HL-60/S4 treated with retinoic acid at 250 ng/mL for 4 days and 3 days (cell line): ENCODE measurements at regions not wholly inside any gene's neighbourhood (a gene's known extent, or its start where the extent isn't known, plus 50 kb on each side); places are given as distances from the start of the nearest gene placed in this dataset.
"Not testable (repeated sequence)": the region's sequence is repeated elsewhere in the genome, so short reads cannot be mapped to it uniquely, and the experiment has no call there.

Source experiments
- in situ Hi-C: fragments of 300-500 bp; cut with MboI; formaldehyde crosslinking; loops from 2 replicates; pipeline ENCODE4 v1.7.0; 2022; ENCODE audit warnings: low sequenced_read_pairs

GRCh38 chr6:8889514-8889913 lies 454.2 kb upstream of the SLC35B3 start:
- in situ Hi-C loops, result no loop called here

- in situ Hi-C loops, result no loop called here
Observed at GRCh38 chr6:8888468-8888867, 453.1 kb upstream of the SLC35B3 start.

GRCh38 chr6:8881663-8882062 lies 446.3 kb upstream of the SLC35B3 start:
- in situ Hi-C loops, result no loop called here

GRCh38 chr6:8879334-8879733 lies 444.0 kb upstream of the SLC35B3 start:
- in situ Hi-C loops, result no loop called here

- in situ Hi-C loops, result no loop called here
Observed at GRCh38 chr6:8875986-8876385, 440.6 kb upstream of the SLC35B3 start.

DNA sequence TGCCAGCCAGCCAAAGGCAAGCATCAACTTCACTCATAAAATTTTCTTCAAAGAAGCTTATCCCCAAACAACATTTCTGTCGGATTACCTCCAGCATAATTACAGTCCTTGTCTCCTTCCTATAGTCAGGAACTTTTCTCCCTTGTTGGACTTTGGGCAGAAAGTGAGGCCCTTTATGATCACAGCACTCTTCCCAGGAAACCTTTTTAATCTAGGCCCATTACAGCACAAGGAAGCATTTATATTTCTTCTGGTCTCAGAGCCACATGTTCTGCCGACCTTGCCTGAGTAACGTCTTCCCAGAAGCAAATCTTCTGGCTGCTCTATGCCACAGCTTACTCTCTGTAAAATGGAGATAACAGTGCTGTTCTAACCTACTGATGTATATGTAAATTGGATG lies 437.2 kb upstream of the SLC35B3 start:
- in situ Hi-C loops, result no loop called here

- in situ Hi-C loops, result no loop called here
Observed at GRCh38 chr6:8865451-8865850, 430.1 kb upstream of the SLC35B3 start.

DNA sequence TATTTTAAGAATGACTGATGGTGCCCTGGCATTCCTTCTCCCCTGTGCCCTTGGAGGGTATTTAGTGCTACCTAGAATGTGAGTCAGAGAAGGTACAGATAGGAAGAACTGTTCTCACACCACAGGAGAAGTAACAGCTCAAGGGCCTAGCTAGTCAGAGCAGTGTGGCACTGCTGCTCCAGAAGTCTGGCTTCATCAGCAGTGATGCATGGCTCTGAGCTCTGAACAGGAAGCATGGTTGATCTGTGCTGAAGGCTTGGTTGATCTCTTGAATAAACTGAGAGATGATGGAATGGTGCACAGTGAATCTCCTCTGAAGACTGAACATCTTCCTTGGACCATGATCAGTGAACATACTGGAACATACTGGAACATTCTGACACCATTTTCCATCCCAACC lies 425.3 kb upstream of the SLC35B3 start:
- in situ Hi-C loops, result no loop called here

- in situ Hi-C loops, result no loop called here
Observed at GRCh38 chr6:8859501-8859900, 424.2 kb upstream of the SLC35B3 start.

DNA sequence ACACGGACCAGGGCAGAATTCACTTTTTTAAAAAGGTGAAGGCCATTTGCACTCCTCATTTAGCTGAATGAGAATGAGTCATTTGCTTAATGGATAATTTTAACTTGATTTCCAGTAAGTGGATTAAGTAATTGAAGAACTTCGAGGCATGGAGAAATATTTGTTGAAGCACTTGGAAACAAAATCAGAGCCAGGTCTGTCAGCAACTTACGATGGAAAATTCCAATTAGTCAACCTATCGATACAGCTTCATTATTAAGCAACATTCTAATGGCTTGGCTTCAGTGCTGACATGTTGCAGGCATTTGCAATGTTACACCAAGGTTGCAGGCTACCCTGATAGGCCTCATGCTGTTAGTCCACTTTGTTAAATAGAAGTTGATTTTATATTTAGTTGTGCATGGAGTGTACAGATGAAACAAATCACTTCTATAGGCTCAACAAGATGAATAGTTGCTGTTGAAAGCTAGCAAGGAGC lies 423.5 kb upstream of the SLC35B3 start:
- in situ Hi-C loops, result no loop called here

DNA sequence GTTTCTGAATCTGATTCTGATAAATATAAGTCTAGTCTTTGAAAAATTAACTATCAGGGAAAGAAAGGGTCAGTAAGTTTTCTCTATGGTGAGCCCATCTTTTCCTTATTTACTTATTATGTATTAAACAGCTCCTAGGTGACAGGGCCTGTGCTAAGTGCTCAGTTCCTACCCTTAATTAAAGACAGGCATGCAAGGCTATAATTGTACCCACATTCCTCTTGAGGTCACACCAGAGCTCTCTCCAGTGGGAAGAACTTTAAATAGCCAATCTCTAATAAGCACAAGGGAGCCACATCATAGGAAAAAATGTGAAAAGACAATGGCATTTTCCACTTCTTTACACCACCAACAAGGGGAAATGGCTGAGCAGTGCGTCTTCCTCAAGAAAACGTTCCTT lies 421.8 kb upstream of the SLC35B3 start:
- in situ Hi-C loops, result no loop called here

DNA sequence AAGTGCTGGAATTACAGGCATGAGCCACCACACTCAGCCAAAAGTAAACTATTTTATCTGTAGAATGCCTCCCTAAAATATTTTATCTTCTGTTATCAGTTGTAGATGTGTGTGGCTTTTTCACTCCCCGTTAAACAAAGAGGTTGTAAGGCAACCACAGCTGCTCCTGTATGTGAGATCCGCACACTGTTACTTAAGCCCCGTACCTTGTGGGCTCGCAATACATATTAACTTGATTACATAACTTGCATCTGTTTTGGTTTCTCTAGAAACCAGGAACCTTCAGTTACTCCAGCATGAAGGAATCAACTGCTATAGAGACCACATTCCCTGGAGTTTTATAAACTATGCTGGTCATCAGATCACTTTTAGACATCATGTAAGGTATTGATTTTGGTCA lies 420.1 kb upstream of the SLC35B3 start:
- in situ Hi-C loops, result no loop called here

GRCh38 chr6:8852332-8852731 lies 417.0 kb upstream of the SLC35B3 start:
- in situ Hi-C loops, result no loop called here

- in situ Hi-C loops, result not testable (repeated sequence)
Observed at GRCh38 chr6:8846680-8847079, 411.3 kb upstream of the SLC35B3 start.

- in situ Hi-C loops, result no loop called here
Observed at GRCh38 chr6:8845690-8846089, 410.3 kb upstream of the SLC35B3 start.

DNA sequence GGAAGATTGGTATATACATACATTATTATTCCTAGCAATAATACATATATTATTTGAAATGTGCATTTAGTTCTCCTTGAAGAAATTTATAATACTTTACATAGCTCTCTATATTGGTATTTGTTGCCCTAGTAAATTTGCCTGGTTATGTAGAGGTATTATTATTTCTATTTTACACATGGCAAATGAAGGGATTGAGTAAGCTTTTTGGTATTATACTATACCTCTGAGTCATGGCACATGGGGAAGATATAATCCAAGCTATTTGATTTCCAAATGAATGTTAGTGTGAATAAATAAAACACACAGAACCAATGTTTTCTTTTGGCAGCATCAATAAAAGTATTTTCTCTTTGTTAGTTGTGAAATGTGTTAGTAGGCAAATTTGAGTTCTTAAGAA lies 409.6 kb upstream of the SLC35B3 start:
- in situ Hi-C loops, result no loop called here

DNA sequence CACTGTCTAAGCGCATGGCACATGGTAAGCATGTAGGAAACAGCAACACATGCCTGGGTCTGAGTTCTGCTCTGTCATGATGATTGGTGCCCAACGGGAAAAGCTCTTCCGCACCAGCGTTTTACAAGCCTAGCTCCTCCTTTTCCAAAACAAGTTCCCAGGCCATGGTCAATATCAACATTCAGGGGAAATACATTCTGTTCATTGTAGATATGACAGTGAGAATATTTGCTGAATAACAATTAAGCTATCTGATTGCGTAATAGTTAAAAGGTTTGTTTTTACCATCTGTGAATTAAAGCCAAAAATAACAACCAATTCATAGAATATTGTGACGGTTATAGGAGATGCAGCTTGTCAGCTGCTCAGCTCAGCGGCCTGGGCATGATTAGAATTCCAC lies 404.3 kb upstream of the SLC35B3 start:
- in situ Hi-C loops, result no loop called here

DNA sequence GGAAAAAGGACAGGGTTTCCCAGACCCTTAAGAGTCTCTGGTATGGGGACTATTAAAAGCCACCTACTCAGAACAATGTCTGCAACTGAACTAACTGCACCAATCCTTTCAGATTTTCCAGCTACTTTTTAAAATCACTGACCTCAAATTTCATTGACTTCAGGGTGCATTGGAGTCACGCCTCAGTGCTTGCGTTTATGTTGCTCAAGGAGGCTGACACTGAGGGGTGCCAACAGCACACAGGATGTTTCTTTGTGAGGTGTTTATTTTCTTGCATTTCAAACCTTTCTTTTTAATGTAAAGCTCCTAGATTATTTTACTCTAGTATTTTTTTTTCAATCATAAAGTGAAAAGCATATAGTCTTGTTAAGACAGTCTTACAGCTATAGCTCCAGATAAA lies 402.0 kb upstream of the SLC35B3 start:
- in situ Hi-C loops, result no loop called here

- in situ Hi-C loops, result not testable (repeated sequence)
Observed at GRCh38 chr6:8832695-8833094, 397.4 kb upstream of the SLC35B3 start.

DNA sequence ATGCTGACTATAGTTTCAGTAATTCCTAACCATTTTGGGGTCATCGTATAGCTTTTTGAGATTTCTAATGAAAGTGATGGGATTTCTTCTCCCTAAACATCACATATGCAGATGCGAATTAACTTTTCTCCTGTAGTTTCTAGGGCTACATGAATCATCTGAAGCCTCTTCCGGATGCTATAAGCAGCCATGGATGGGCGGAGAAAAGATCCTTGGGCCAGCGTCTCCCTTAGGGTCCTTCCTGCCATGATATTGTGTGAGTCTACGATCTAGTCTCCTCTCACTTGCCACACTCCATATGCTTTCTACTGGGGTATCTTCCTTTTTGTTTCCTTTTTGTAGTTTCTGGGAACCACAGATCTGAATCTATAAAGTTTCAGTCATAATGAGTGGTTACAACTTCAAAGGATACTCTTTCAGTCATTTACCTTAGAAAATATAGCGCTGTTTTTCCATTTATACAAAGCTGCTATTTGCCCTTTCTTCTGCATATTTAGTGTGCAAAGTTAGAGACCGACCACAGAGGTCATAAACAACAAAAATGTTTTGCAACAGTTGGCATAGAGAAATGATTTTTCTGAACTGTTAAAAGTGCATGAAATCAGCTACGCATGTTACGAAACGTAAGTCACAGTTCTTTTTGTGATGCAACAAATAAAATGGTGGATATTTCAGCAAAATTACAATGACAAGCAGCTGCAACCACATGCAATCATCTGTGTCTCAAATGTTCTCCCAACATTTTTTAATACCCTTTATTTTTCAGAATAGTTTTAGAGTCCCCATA lies 396.2 kb upstream of the SLC35B3 start:
- in situ Hi-C loops, result no loop called here

DNA sequence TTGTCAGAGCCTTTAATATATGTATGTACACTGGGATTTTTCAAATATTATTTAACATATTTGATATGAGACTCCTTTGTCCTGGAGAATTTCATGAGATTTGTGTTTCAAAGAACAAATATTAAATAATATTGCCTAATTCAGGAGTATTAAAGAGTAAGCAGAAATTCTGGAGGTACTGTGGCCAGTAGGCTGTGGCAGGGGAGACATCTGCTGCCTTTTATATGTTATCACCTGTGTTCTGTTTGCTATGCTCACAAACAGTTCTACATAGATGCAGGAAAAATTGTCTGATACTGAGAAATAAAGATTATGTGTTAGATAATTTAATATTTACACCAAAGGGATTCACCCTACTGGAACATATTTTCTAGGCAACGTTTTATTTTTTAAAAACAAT lies 395.4 kb upstream of the SLC35B3 start:
- in situ Hi-C loops, result no loop called here

DNA sequence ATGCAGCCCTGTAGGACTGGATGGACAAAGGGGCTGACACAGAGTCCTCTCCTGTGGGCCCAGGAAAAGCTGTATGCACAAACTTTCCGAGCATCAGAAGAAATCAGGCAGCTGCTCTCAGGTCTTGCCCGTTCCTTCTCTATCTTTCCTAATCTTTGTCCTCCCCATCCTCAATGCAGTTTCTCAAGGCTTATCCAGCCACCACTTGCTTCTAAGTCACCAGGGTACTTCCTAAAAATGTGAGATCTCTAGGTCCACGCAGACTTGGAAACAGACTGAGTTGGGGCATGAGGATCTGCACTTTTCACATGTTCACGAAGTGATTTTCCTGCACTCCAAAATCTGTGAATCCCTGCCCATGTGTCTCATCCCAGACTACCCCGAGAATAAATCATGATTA lies 394.5 kb upstream of the SLC35B3 start:
- in situ Hi-C loops, result no loop called here

DNA sequence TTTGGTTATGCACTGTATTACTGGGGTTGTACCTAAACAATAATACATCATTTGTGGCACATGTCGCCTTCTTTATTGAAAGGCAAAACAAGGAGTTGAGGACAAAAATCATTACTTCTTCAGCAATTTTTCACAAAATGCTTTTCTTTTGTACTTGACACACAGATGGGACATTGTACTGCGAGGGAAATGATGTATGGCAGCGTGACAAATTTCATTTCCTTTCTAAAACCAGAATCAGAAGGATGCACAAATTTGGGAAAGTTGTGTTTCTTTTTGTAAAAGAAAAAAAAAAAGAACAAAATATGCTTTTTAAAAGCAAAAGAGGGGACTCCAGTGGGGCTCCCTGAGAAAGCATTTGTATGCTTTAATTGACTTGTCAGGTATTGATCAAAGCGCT lies 394.0 kb upstream of the SLC35B3 start:
- in situ Hi-C loops, result no loop called here
